ENCODE measurements at regions not wholly inside any gene's neighbourhood (a gene's known extent, or its start where the extent isn't known, plus 50 kb on each side); places are given as distances from the start of the nearest gene placed in this dataset.

DNA sequence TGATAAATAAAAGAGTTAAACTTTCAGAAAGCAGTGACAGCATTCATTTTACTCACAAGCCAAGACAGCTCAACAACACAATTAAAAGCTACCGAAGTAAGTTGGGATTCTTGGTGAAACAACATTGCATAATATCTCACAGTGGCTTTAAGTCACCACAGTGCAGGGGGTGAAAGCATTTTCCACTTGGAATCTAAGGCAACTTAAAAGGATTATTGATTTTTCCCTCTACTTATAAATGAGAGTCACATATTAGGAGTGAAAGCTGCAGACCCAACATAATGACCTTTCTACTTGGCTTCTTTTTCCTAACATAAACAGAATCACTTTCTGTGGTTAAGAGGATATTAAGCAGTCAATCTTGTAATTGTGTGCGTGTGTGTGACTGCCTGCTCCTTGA, 536.6 kb upstream of the CXADR start:
- TF ChIP-seq CTCF (conservative IDR thresholded peaks at IDR 0.05; ENCODE audit: low read depth, low read length) (no peak), EZH2 (IDR thresholded peaks at IDR 0.05; ENCODE audit: borderline replicate concordance, low read depth, low read length, poor library complexity, severe bottlenecking) (no peak)

Data from A673 (cell line).